HCT116 (cell line): ENCODE measurements at regions not wholly inside any gene's neighbourhood (a gene's known extent, or its start where the extent isn't known, plus 50 kb on each side); places are given as distances from the start of the nearest gene placed in this dataset.

Experiments
- ATAC-seq: fragments of 200-7000 bp; cut with Tn5 transposase; 2 replicates; pipeline ENCODE4 v1.9.1; 2020; ENCODE audit warnings: mild to moderate bottlenecking, moderate library complexity
- BruUV-seq: library from RNA; stranded (reverse); fragments of 400-500 nt; replicated peaks from 2 replicates; lab custom pipeline; 2021; lab: Mats Ljungman, UMichigan
- CTCF ChIA-PET: fragments of 300-600 bp; sonication (Branson Sonifier 250); formaldehyde crosslinking; loops from one replicate; lab custom pipeline; 2021; ENCODE audit warnings: antibody characterized with exemption; lab: Charles Lee
- POLR2A ChIA-PET: fragments of 300-600, 350-600 bp; sonication (Branson Sonifier 250); formaldehyde crosslinking; loops from one replicate; lab custom pipeline; 2021; ENCODE audit warnings: antibody characterized with exemption; lab: Charles Lee
- RAD21 ChIA-PET, 2 experiments: fragments of 300-600 bp; sonication (Branson Sonifier 250); formaldehyde crosslinking; loops; one replicate each; lab custom pipeline; 2023; ENCODE audit warnings: low total read pairs in 2 of 2; ENCODE audit not compliant: uncharacterized antibody in 2 of 2, unreplicated experiment in 2 of 2, low non-redundant PET in 1 of 2; lab: Charles Lee
- DNase-seq: peaks from one replicate; pipeline ENCODE4 v3.0.0-alpha.2; 2010; ENCODE audit warnings: low read depth, low spot score
- H2AFZ ChIP-seq: fragments of 200-600 bp; shearing (Covaris generic), sonication (generic); 2 replicates; pipeline ENCODE4 v1.6.1; 2017; ENCODE audit warnings: low read depth, mixed run types, mixed read lengths, antibody characterized with exemption, low read length; ENCODE audit not compliant: poor library complexity, severe bottlenecking
- H3K27ac ChIP-seq: 2 replicates; pipeline ENCODE4 v1.5.1; 2012; ENCODE audit warnings: low read depth, low read length
- H3K27me3 ChIP-seq: fragments of 200-600 bp; sonication (generic); 2 replicates; pipeline ENCODE4 v1.6.1; 2016; ENCODE audit warnings: mixed run types, low read length, mixed read lengths; ENCODE audit not compliant: insufficient read depth
- H3K36me3 ChIP-seq, 2 experiments: fragments of 200-500 bp in 1 of 2; fragments of 200-600 bp in 1 of 2; sonication (Bioruptor generic) in 1 of 2; sonication (generic) in 1 of 2; 2 replicates each; pipeline versions ENCODE4 v1.5.1 to v1.6.1; 2014 to 2016; ENCODE audit warnings: low read length in 2 of 2, inconsistent platforms in 1 of 2, mixed read lengths in 1 of 2, mixed run types in 1 of 2; ENCODE audit not compliant: insufficient read depth in 2 of 2, control insufficient read depth in 1 of 2
- H3K4me1 ChIP-seq, 2 experiments: fragments of 200-600 bp in 1 of 2; sonication (generic) in 1 of 2; 2 replicates each; pipeline versions ENCODE4 v1.5.1 to v1.6.1; 2012 to 2017; ENCODE audit warnings: low read length in 2 of 2, inconsistent platforms in 1 of 2, mild to moderate bottlenecking in 1 of 2, mixed read lengths in 1 of 2, mixed run types in 1 of 2, moderate library complexity in 1 of 2; ENCODE audit not compliant: insufficient read depth in 2 of 2, control insufficient read depth in 1 of 2
- H3K4me2 ChIP-seq: fragments of 200-600 bp; sonication (generic); 2 replicates; pipeline ENCODE4 v1.6.1; 2017; ENCODE audit warnings: mixed run types, low read length, mixed read lengths
- H3K4me3 ChIP-seq, 2 experiments: fragments of 200-600 bp in 1 of 2; sonication (generic) in 1 of 2; replicated peaks in 1 of 2; 2 replicates each; pipeline ENCODE4 v1.5.1; 2011 to 2016; ENCODE audit warnings: low read length in 2 of 2, control low read depth in 1 of 2, low read depth in 1 of 2, mild to moderate bottlenecking in 1 of 2, mixed read lengths in 1 of 2, mixed run types in 1 of 2
- H3K79me2 ChIP-seq: fragments of 200-600 bp; sonication (generic); 2 replicates; pipeline ENCODE4 v1.6.1; 2017; ENCODE audit warnings: mild to moderate bottlenecking, mixed run types, low read length, moderate library complexity, mixed read lengths; ENCODE audit not compliant: insufficient read depth
- H3K9ac ChIP-seq: fragments of 200-600 bp; sonication (generic); 2 replicates; pipeline ENCODE4 v1.6.1; 2016; ENCODE audit warnings: low read length, mixed read lengths
- H3K9me2 ChIP-seq: fragments of 200-600 bp; sonication (generic), shearing (Covaris generic); 2 replicates; pipeline ENCODE4 v1.6.1; 2017; ENCODE audit warnings: mixed run types, mild to moderate bottlenecking, moderate library complexity; ENCODE audit not compliant: insufficient read depth
- H3K9me3 ChIP-seq, 2 experiments: fragments of 200-500 bp in 1 of 2; fragments of 200-600 bp in 1 of 2; sonication (Bioruptor generic) in 1 of 2; sonication (generic) in 1 of 2; 2 replicates each; pipeline ENCODE4 v1.6.1; 2014 to 2017; ENCODE audit warnings: low read length in 2 of 2, mixed read lengths in 2 of 2, inconsistent platforms in 1 of 2, low read depth in 1 of 2, mild to moderate bottlenecking in 1 of 2, mixed run types in 1 of 2, moderate library complexity in 1 of 2; ENCODE audit not compliant: control insufficient read depth in 1 of 2, insufficient read depth in 1 of 2
- H4K20me1 ChIP-seq: fragments of 200-600 bp; sonication (generic), shearing (Covaris generic); 2 replicates; pipeline ENCODE4 v1.6.1; 2017; ENCODE audit warnings: mixed run types, mild to moderate bottlenecking, moderate library complexity; ENCODE audit not compliant: insufficient read depth
- EZH2 ChIP-seq: fragments of 200-600 bp; sonication (generic); IDR thresholded peaks from 2 replicates; pipeline ENCODE4 v1.6.1; 2017; ENCODE audit warnings: antibody characterized with exemption, mixed run types
- EZH2phosphoT487 ChIP-seq: fragments of 200-600 bp; IDR thresholded peaks from 2 replicates; pipeline ENCODE4 v1.6.1; 2018; ENCODE audit warnings: antibody characterized with exemption, borderline replicate concordance
- FOSL1 ChIP-seq: IDR thresholded peaks from 2 replicates; pipeline ENCODE4 v1.6.1; 2012; ENCODE audit warnings: low read depth
- POLR2A ChIP-seq: IDR thresholded peaks from 2 replicates; pipeline ENCODE4 v1.7.0; 2011; ENCODE audit warnings: borderline replicate concordance; ENCODE audit not compliant: insufficient read depth, insufficient read length; ENCODE audit errors: extremely low read depth
- POLR2AphosphoS5 ChIP-seq: IDR thresholded peaks from 2 replicates; pipeline ENCODE4 v1.6.1; 2011; ENCODE audit warnings: mild to moderate bottlenecking, low read depth, low read length, moderate library complexity
- REST ChIP-seq: IDR thresholded peaks from 2 replicates; pipeline ENCODE4 v1.6.1; 2012; ENCODE audit warnings: low read depth
- SP1 ChIP-seq: IDR thresholded peaks from 2 replicates; pipeline ENCODE4 v1.6.1; 2012; ENCODE audit warnings: low read depth
- SRF ChIP-seq: IDR thresholded peaks from 2 replicates; pipeline ENCODE4 v1.6.1; 2012; ENCODE audit warnings: low read depth
- intact Hi-C: fragments of 100-400 bp; cut with micrococcal nuclease; formaldehyde crosslinking; loops from 2 replicates; pipeline ENCODE4 v1.10.0; 2022
- TF ChIP-seq, protein P1 (sequence below): IDR thresholded peaks from 2 replicates; pipeline ENCODE4 v1.6.1; 2011; ENCODE audit warnings: mild to moderate bottlenecking, low read length, moderate library complexity; ENCODE audit not compliant: insufficient replicate concordance; ENCODE audit errors: extremely low read depth
- TF ChIP-seq, protein P2 (sequence below), 3 experiments: fragments of 200-600 bp in 1 of 3; sonication (generic) in 1 of 3; IDR thresholded peaks in 2 of 3; conservative IDR thresholded peaks in 1 of 3; 2 replicates each; pipeline ENCODE4 v1.5.1; 2012 to 2017; ENCODE audit warnings: low read depth in 2 of 3, low read length in 2 of 3, antibody characterized with exemption in 1 of 3, borderline replicate concordance in 1 of 3, control low read depth in 1 of 3, mild to moderate bottlenecking in 1 of 3, mixed read lengths in 1 of 3, mixed run types in 1 of 3, moderate library complexity in 1 of 3; ENCODE audit not compliant: insufficient read depth in 1 of 3

- Histone ChIP-seq H3K4me2 (peak overlapping the region; percentile 48; the same call in 1 of the 2 replicates), H3K9me2 (no peaks in the 10 kb centered on the region), H3K4me3 (no peak overlapping the region), H3K4me1 (peaks cover 5 to 14% of the 10 kb centered on the region in 2 experiments), H3K79me2 (peaks cover 7% of the 10 kb centered on the region; the same call in 1 of the 2 replicates)
- peak; percentile 46; the same call in 1 of the 2 replicates for ATAC-seq
- TF ChIP-seq FOSL1 (0 out of 2 replicates have a peak, but pooled peaks have one; percentile 13), REST (no peak)
- TF ChIP-seq, all 23 proteins: peak for 1
- Histone ChIP-seq H3K9me3 (no peaks in the 10 kb centered on the region), H2AFZ (no peak overlapping the region), H3K36me3 (no peaks in the 10 kb centered on the region), H4K20me1 (no peaks in the 10 kb centered on the region), H3K27me3 (no peaks in the 10 kb centered on the region), H3K9ac (no peak overlapping the region), H3K27ac (no peak overlapping the region)
- CTCF ChIA-PET = interaction anchor here (0.9 to 1.2 kb wide), 2 partner anchors 9 to 15 kb away, joined by 3 to 4 read pairs; no protein-coding TSS in a partner anchor
- POLR2A ChIA-PET = no interaction called here
- RAD21 ChIA-PET = no interaction called here
- intact Hi-C loops = no loop called here
- no peak for DNase-seq
- no TSS peak for BruUV-seq
Observed at GRCh38 chr1:198915327-198916231, 276.7 kb downstream of the PTPRC start.

DNA sequence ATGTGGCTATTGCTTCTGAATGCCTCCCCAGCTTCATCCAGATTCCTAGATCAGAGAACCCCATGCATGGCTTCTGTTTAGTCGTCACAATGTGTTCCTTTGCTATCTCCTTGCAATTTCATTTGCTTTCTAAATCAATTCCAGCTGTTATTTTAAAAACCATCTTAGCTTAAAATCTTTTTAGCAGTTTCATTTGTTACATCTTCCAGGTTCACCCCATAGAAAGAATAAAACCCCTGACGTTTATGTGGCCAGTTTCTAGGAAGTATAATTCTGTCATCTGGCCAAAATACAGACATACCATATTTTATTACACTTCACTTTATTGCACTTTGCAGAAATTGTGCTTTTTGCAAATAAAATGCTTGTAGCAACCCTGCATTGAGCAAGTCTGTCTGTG is 278.4 kb downstream of the PTPRC start:
- ATAC-seq (no peak), DNase-seq (no peak)
- CTCF ChIA-PET = no interaction called here
- BruUV-seq = no TSS peak
- Histone ChIP-seq H3K9me3 (no peaks in the 10 kb centered on the region), H3K9ac (no peak overlapping the region), H3K27me3 (no peaks in the 10 kb centered on the region), H3K27ac (no peak overlapping the region), H3K4me2 (no peak overlapping the region), H3K79me2 (peaks cover 7% of the 10 kb centered on the region; the same call in 1 of the 2 replicates), H3K4me3 (no peak overlapping the region), H3K4me1 (peaks cover 5 to 14% of the 10 kb centered on the region in 2 experiments), H3K36me3 (no peaks in the 10 kb centered on the region), H3K9me2 (no peaks in the 10 kb centered on the region), H2AFZ (no peak overlapping the region), H4K20me1 (no peaks in the 10 kb centered on the region)
- RAD21 ChIA-PET = no interaction called here
- intact Hi-C loops = no loop called here
- POLR2A ChIA-PET = no interaction called here
- TF ChIP-seq EZH2phosphoT487 (no peak), POLR2A (no peak), SRF (no peak), POLR2AphosphoS5 (no peak), SP1 (no peak), EZH2 (no peak)
- TF ChIP-seq, protein P1, sequence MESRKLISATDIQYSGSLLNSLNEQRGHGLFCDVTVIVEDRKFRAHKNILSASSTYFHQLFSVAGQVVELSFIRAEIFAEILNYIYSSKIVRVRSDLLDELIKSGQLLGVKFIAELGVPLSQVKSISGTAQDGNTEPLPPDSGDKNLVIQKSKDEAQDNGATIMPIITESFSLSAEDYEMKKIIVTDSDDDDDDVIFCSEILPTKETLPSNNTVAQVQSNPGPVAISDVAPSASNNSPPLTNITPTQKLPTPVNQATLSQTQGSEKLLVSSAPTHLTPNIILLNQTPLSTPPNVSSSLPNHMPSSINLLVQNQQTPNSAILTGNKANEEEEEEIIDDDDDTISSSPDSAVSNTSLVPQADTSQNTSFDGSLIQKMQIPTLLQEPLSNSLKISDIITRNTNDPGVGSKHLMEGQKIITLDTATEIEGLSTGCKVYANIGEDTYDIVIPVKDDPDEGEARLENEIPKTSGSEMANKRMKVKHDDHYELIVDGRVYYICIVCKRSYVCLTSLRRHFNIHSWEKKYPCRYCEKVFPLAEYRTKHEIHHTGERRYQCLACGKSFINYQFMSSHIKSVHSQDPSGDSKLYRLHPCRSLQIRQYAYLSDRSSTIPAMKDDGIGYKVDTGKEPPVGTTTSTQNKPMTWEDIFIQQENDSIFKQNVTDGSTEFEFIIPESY = no peak
- TF ChIP-seq, protein P2, sequence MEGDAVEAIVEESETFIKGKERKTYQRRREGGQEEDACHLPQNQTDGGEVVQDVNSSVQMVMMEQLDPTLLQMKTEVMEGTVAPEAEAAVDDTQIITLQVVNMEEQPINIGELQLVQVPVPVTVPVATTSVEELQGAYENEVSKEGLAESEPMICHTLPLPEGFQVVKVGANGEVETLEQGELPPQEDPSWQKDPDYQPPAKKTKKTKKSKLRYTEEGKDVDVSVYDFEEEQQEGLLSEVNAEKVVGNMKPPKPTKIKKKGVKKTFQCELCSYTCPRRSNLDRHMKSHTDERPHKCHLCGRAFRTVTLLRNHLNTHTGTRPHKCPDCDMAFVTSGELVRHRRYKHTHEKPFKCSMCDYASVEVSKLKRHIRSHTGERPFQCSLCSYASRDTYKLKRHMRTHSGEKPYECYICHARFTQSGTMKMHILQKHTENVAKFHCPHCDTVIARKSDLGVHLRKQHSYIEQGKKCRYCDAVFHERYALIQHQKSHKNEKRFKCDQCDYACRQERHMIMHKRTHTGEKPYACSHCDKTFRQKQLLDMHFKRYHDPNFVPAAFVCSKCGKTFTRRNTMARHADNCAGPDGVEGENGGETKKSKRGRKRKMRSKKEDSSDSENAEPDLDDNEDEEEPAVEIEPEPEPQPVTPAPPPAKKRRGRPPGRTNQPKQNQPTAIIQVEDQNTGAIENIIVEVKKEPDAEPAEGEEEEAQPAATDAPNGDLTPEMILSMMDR (IDR thresholded peaks at IDR 0.05 in 2 of 3, conservative IDR thresholded peaks at IDR 0.05 in 1 of 3; ENCODE audit: borderline replicate concordance in 1 of 3, insufficient read depth in 1 of 3, low read depth in 2 of 3, low read length in 2 of 3) = no peak
